CD14-positive monocyte (primary cell): ENCODE measurements at regions not wholly inside any gene's neighbourhood (a gene's known extent, or its start where the extent isn't known, plus 50 kb on each side); places are given as distances from the start of the nearest gene placed in this dataset.

ENCODE experiments used
- DNase-seq, 3 donors: peaks; one replicate each; pipeline ENCODE4 v3.0.0-alpha.2; 2011 to 2022
- H2AFZ ChIP-seq: 2 replicates; pipeline ENCODE4 v1.6.0; 2012; ENCODE audit warnings: mild to moderate bottlenecking, low read depth, low read length, inconsistent platforms; ENCODE audit not compliant: insufficient read depth, poor library complexity, severe bottlenecking
- H3K27ac ChIP-seq, 2 donors: 1 replicate in 1 of 2; 2 replicates in 1 of 2; pipeline ENCODE4 v1.5.1; 2012 to 2013; ENCODE audit warnings: low read length in 2 of 2, control low read depth in 1 of 2, inconsistent platforms in 1 of 2, low read depth in 1 of 2, mild to moderate bottlenecking in 1 of 2
- H3K27me3 ChIP-seq, 2 donors: one replicate each; pipeline versions ENCODE4 v1.6.0 to v1.6.1; 2011 to 2013; ENCODE audit warnings: low read length in 2 of 2; ENCODE audit not compliant: control insufficient read depth in 2 of 2, insufficient read depth in 2 of 2
- H3K36me3 ChIP-seq, 2 donors: replicated peaks in 1 of 2; 1 replicate in 1 of 2; 2 replicates in 1 of 2; pipeline versions ENCODE4 v1.5.1 to v1.6.1; 2012 to 2013; ENCODE audit warnings: low read length in 2 of 2, control low read depth in 1 of 2, inconsistent platforms in 1 of 2, mild to moderate bottlenecking in 1 of 2; ENCODE audit not compliant: insufficient read depth in 2 of 2, control insufficient read depth in 1 of 2
- H3K4me1 ChIP-seq, 2 donors: 1 replicate in 1 of 2; 2 replicates in 1 of 2; pipeline versions ENCODE4 v1.5.1 to v1.6.1; 2012 to 2013; ENCODE audit warnings: low read length in 2 of 2, control low read depth in 1 of 2, inconsistent platforms in 1 of 2, mild to moderate bottlenecking in 1 of 2, moderate library complexity in 1 of 2; ENCODE audit not compliant: insufficient read depth in 2 of 2, control insufficient read depth in 1 of 2
- H3K4me2 ChIP-seq: replicated peaks from 2 replicates; pipeline ENCODE3; 2012; ENCODE audit warnings: low read length, moderate library complexity, mild to moderate bottlenecking; ENCODE audit not compliant: poor library complexity, severe bottlenecking; ENCODE audit errors: extremely low read depth
- H3K4me3 ChIP-seq, 3 experiments: fragments of 200-600 bp in 1 of 3; sonication (generic) in 1 of 3; replicated peaks in 1 of 3; 1 replicate in 2 of 3; 2 replicates in 1 of 3; pipeline ENCODE4 v1.5.1; 2011 to 2013; ENCODE audit warnings: low read length in 3 of 3, mild to moderate bottlenecking in 3 of 3, control low read depth in 2 of 3, low read depth in 2 of 3, inconsistent platforms in 1 of 3, moderate library complexity in 1 of 3
- H3K79me2 ChIP-seq: 2 replicates; pipeline ENCODE4 v1.6.0; 2012; ENCODE audit warnings: mild to moderate bottlenecking, control low read depth, inconsistent platforms, low read length, moderate library complexity; ENCODE audit not compliant: insufficient read depth
- H3K9ac ChIP-seq: 2 replicates; pipeline ENCODE4 v1.6.0; 2017; ENCODE audit warnings: low read length, mild to moderate bottlenecking; ENCODE audit not compliant: insufficient read depth, poor library complexity, severe bottlenecking
- H3K9me3 ChIP-seq, 2 donors: replicated peaks in 1 of 2; 1 replicate in 1 of 2; 2 replicates in 1 of 2; pipeline versions ENCODE4 v1.5.1 to v1.6.1; 2012 to 2013; ENCODE audit warnings: low read length in 2 of 2, control low read depth in 1 of 2; ENCODE audit not compliant: control insufficient read depth in 1 of 2, insufficient read depth in 1 of 2
- H4K20me1 ChIP-seq: 2 replicates; pipeline ENCODE4 v1.6.0; 2012; ENCODE audit warnings: mild to moderate bottlenecking, low read length, control low read depth, moderate library complexity; ENCODE audit not compliant: insufficient read depth
- H3K27ac Mint-ChIP-seq, 7 donors: one replicate each; pipeline ENCODE4 v1.8.0; 2020; ENCODE audit warnings: mild to moderate bottlenecking in 7 of 7, mixed read lengths in 7 of 7, moderate library complexity in 6 of 7, inconsistent platforms in 2 of 7
- H3K27me3 Mint-ChIP-seq, 3 donors: one replicate each; pipeline ENCODE4 v1.8.0; 2021 to 2022; ENCODE audit warnings: low read depth in 3 of 3, mild to moderate bottlenecking in 3 of 3, mixed read lengths in 3 of 3, moderate library complexity in 3 of 3, inconsistent platforms in 1 of 3
- H3K36me3 Mint-ChIP-seq, 2 donors: one replicate each; pipeline ENCODE4 v1.8.0; 2020; ENCODE audit warnings: mixed read lengths in 2 of 2, inconsistent platforms in 1 of 2, mild to moderate bottlenecking in 1 of 2
- H3K4me1 Mint-ChIP-seq: one replicate; pipeline ENCODE4 v1.8.0; 2020; ENCODE audit warnings: mild to moderate bottlenecking, mixed read lengths
- H3K4me3 Mint-ChIP-seq, 2 donors: one replicate each; pipeline ENCODE4 v1.8.0; 2020; ENCODE audit warnings: mild to moderate bottlenecking in 2 of 2, mixed read lengths in 2 of 2, moderate library complexity in 1 of 2
- H3K9me3 Mint-ChIP-seq, 7 donors: one replicate each; pipeline ENCODE4 v1.8.0; 2020 to 2022; ENCODE audit warnings: mixed read lengths in 7 of 7, mild to moderate bottlenecking in 6 of 7, moderate library complexity in 6 of 7, inconsistent platforms in 2 of 7
- WGBS: methylation state at CpG from one replicate; pipeline ENCODE4 v1.1.5; 2013; ENCODE audit warnings: missing lambda C conversion rate; ENCODE audit not compliant: insufficient coverage; 5-methylcytosine and 5-hydroxymethylcytosine counted together
- intact Hi-C, 2 donors: fragments of 100-400 bp; cut with micrococcal nuclease; formaldehyde crosslinking; loops; one replicate each; pipeline versions ENCODE4 v1.15.0 to v1.15.1; 2023
- TF ChIP-seq, protein P1 (sequence below): fragments of 200-600 bp; IDR thresholded peaks from one replicate; pipeline ENCODE4 v1.8.0; 2022; ENCODE audit warnings: antibody characterized with exemption, mild to moderate bottlenecking

DNA sequence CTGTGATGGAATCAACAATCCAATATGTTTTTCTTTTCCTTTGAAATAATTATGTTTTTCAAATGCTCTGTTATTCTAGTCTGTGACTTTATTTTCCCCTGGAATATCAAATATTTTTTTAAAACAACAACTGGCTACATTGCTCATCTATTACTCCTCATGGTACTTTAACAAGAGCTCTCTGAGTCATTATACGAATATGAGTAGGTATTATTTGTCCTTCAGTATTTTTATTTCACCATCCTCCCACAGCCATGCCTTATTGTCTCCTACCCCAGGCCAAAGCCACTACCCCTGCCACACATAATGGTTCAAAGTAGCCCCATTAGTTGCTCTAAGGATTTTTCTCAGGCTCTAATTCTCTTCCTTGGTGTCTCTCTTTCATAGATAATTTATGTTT lies 1572.3 kb downstream of the CDH8 start:
- Mint-ChIP-seq H3K27ac (no peak overlapping the region), H3K4me3 (no peak overlapping the region), H3K4me1 (no peaks in the 10 kb centered on the region), H3K27me3 (no peaks in the 10 kb centered on the region), H3K36me3 (no peaks in the 10 kb centered on the region), H3K9me3 (peaks cover 0 to 12% (median 0%) of the 10 kb centered on the region in 7 donors)
- WGBS: no CpG with 5 or more reads among the region's 1 CpG
- H3K4me3 ChIP-seq: no peak overlapping the region
- H3K9ac ChIP-seq: no peak overlapping the region
- H3K27me3 ChIP-seq: no peaks in the 10 kb centered on the region
- H3K4me2 ChIP-seq: no peak overlapping the region
- intact Hi-C loops: no loop called here
- no peak overlapping the region for H2AFZ ChIP-seq
- no peaks in the 10 kb centered on the region for H3K36me3 ChIP-seq
- H3K9me3 ChIP-seq: no peaks in the 10 kb centered on the region
- no peaks in the 10 kb centered on the region for H3K4me1 ChIP-seq
- TF ChIP-seq, protein P1, sequence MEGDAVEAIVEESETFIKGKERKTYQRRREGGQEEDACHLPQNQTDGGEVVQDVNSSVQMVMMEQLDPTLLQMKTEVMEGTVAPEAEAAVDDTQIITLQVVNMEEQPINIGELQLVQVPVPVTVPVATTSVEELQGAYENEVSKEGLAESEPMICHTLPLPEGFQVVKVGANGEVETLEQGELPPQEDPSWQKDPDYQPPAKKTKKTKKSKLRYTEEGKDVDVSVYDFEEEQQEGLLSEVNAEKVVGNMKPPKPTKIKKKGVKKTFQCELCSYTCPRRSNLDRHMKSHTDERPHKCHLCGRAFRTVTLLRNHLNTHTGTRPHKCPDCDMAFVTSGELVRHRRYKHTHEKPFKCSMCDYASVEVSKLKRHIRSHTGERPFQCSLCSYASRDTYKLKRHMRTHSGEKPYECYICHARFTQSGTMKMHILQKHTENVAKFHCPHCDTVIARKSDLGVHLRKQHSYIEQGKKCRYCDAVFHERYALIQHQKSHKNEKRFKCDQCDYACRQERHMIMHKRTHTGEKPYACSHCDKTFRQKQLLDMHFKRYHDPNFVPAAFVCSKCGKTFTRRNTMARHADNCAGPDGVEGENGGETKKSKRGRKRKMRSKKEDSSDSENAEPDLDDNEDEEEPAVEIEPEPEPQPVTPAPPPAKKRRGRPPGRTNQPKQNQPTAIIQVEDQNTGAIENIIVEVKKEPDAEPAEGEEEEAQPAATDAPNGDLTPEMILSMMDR: no peak
- no peaks in the 10 kb centered on the region for H3K79me2 ChIP-seq
- no peak for DNase-seq
- no peaks in the 10 kb centered on the region for H4K20me1 ChIP-seq
- H3K27ac ChIP-seq: no peak overlapping the region

DNA sequence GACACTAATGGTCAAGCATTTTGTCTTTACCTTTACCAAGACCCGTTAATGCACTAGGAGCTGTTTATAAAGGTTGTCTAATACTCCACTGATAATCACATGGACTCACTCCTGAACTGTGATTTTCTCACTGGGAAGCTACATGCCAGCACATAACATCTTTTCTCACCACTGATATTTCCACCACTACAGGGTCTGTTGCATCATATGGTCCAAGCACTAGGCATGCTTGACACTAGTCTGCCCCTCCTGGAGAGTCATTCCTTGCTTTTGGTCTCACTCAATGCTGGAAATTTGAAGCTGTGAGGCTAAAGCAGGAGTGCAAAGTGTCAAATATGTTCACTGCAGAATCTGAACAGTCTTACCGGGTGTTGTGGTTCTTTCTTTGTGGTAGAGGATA lies 1576.8 kb downstream of the CDH8 start:
- Histone ChIP-seq H3K4me3 (no peak overlapping the region), H2AFZ (no peak overlapping the region), H3K27me3 (no peaks in the 10 kb centered on the region), H3K9ac (no peak overlapping the region), H3K9me3 (peaks cover 0 to 6% of the 10 kb centered on the region in 2 donors), H4K20me1 (no peaks in the 10 kb centered on the region), H3K27ac (no peak overlapping the region), H3K4me1 (no peaks in the 10 kb centered on the region), H3K4me2 (no peak overlapping the region), H3K36me3 (no peaks in the 10 kb centered on the region), H3K79me2 (no peaks in the 10 kb centered on the region)
- no CpG with 5 or more reads among the region's 2 CpGs for WGBS
- H3K27me3 Mint-ChIP-seq: no peaks in the 10 kb centered on the region
- H3K27ac Mint-ChIP-seq: no peak overlapping the region
- H3K4me1 Mint-ChIP-seq: no peaks in the 10 kb centered on the region
- H3K9me3 Mint-ChIP-seq: peaks cover 0 to 7% (median 3%) of the 10 kb centered on the region in 7 donors
- intact Hi-C loops: no loop called here
- no peaks in the 10 kb centered on the region for H3K36me3 Mint-ChIP-seq
- TF ChIP-seq, protein P1: no peak
- H3K4me3 Mint-ChIP-seq: no peak overlapping the region
- DNase-seq: no peak
